ENCODE measurements at regions not wholly inside any gene's neighbourhood (a gene's known extent, or its start where the extent isn't known, plus 50 kb on each side); places are given as distances from the start of the nearest gene placed in this dataset.

GRCh38 chr16:65453646-65454045 is 331.8 kb upstream of the CDH11 start:
- intact Hi-C loops (cut with DNase I) = no loop called here
- Histone ChIP-seq H3K27me3 (no peaks in the 10 kb centered on the region), H3K27ac (replicated peaks in 1 of 4) (no peak overlapping the region), H3K9me3 (peaks cover 0 to 13% (median 8%) of the 10 kb centered on the region in 4 donors), H3K4me3 (no peak overlapping the region), H3K4me1 (peaks cover 0 to 5% (median 0%) of the 10 kb centered on the region in 4 donors), H3K36me3 (no peaks in the 10 kb centered on the region)
- 57% methylated on average over 2 of the region's 2 CpGs for WGBS
- peak; percentile 21 for DNase-seq (ENCODE audit: extremely low spot score)
- no peak for TF ChIP-seq EP300 (IDR thresholded peaks at IDR 0.05)
- TF ChIP-seq, protein P1, sequence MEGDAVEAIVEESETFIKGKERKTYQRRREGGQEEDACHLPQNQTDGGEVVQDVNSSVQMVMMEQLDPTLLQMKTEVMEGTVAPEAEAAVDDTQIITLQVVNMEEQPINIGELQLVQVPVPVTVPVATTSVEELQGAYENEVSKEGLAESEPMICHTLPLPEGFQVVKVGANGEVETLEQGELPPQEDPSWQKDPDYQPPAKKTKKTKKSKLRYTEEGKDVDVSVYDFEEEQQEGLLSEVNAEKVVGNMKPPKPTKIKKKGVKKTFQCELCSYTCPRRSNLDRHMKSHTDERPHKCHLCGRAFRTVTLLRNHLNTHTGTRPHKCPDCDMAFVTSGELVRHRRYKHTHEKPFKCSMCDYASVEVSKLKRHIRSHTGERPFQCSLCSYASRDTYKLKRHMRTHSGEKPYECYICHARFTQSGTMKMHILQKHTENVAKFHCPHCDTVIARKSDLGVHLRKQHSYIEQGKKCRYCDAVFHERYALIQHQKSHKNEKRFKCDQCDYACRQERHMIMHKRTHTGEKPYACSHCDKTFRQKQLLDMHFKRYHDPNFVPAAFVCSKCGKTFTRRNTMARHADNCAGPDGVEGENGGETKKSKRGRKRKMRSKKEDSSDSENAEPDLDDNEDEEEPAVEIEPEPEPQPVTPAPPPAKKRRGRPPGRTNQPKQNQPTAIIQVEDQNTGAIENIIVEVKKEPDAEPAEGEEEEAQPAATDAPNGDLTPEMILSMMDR (IDR thresholded peaks at IDR 0.05) = no peak
- TF ChIP-seq POLR2AphosphoS5 (IDR thresholded peaks at IDR 0.05) = no peak
- TF ChIP-seq POLR2A (IDR thresholded peaks at IDR 0.05; ENCODE audit: low read depth) = no peak

DNA sequence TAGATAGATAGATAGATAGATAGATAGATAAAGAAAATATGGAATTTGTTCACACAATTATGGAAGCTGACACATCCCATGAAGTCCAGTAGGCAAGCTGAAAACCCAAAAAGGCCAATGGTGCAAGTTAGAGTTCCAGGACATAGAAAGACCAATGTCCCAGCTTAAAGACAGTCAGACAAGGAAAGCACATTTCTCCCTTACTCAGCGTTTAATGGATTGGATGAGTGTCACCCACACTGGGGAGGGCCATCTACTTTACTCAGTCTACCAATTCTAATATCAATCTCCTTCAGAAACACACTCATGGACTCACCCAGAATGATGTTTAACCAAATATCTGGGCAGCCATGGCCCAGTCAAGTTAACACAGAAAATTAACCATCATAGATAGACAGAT is 327.7 kb upstream of the CDH11 start:
- Histone ChIP-seq H3K4me1 (peaks cover 0 to 5% (median 0%) of the 10 kb centered on the region in 4 donors), H3K36me3 (no peaks in the 10 kb centered on the region), H3K4me3 (no peak overlapping the region), H3K27me3 (no peaks in the 10 kb centered on the region), H3K9me3 (peaks cover 0 to 17% (median 10%) of the 10 kb centered on the region in 4 donors), H3K27ac (replicated peaks in 1 of 4) (no peak overlapping the region)
- intact Hi-C loops (cut with DNase I) = no loop called here
- peak; percentile 17 for DNase-seq (ENCODE audit: extremely low spot score)
- no peak for TF ChIP-seq EP300 (IDR thresholded peaks at IDR 0.05)
- TF ChIP-seq, protein P1 (IDR thresholded peaks at IDR 0.05) = no peak
- TF ChIP-seq POLR2A (IDR thresholded peaks at IDR 0.05; ENCODE audit: low read depth) = no peak
- no peak for TF ChIP-seq POLR2AphosphoS5 (IDR thresholded peaks at IDR 0.05)
- WGBS = 82% methylated on average over 1 of the region's 1 CpG

- Histone ChIP-seq H3K27ac (replicated peaks in 1 of 4) (no peak overlapping the region), H3K4me1 (no peaks in the 10 kb centered on the region), H3K36me3 (no peaks in the 10 kb centered on the region), H3K4me3 (no peak overlapping the region), H3K9me3 (peaks cover 0 to 17% (median 10%) of the 10 kb centered on the region in 4 donors), H3K27me3 (no peaks in the 10 kb centered on the region)
- intact Hi-C loops (cut with DNase I) = no loop called here
- DNase-seq (ENCODE audit: extremely low spot score) = peak; percentile 34
- TF ChIP-seq, protein P1 (IDR thresholded peaks at IDR 0.05) = no peak
- no peak for TF ChIP-seq POLR2AphosphoS5 (IDR thresholded peaks at IDR 0.05)
- TF ChIP-seq POLR2A (IDR thresholded peaks at IDR 0.05; ENCODE audit: low read depth) = no peak
- no peak for TF ChIP-seq EP300 (IDR thresholded peaks at IDR 0.05)
- 74% methylated on average over 2 of the region's 2 CpGs for WGBS
Observed at GRCh38 chr16:65446427-65446826, 324.6 kb upstream of the CDH11 start.

GRCh38 chr16:65445313-65446260 is 323.7 kb upstream of the CDH11 start:
- peak; percentile 24 for DNase-seq (ENCODE audit: extremely low spot score)
- intact Hi-C loops (cut with DNase I) = no loop called here
- no peaks in the 10 kb centered on the region for H3K4me1 ChIP-seq
- no peak for TF ChIP-seq POLR2AphosphoS5 (IDR thresholded peaks at IDR 0.05)
- TF ChIP-seq, protein P1 (IDR thresholded peaks at IDR 0.05) = no peak
- H3K27me3 ChIP-seq = no peaks in the 10 kb centered on the region
- no peak overlapping the region for H3K27ac ChIP-seq (replicated peaks in 1 of 4)
- no peaks in the 10 kb centered on the region for H3K36me3 ChIP-seq
- H3K9me3 ChIP-seq = peaks cover 0 to 17% (median 10%) of the 10 kb centered on the region in 4 donors
- WGBS = 68% methylated on average over 1 of the region's 1 CpG
- H3K4me3 ChIP-seq = no peak overlapping the region
